ENCODE measurements at regions not wholly inside any gene's neighbourhood (a gene's known extent, or its start where the extent isn't known, plus 50 kb on each side); places are given as distances from the start of the nearest gene placed in this dataset.
A peak's percentile ranks its signal among the peaks of the same experiment; 100 is the strongest.

GRCh38 chr5:81839034-81839433, 88.1 kb upstream of the SSBP2 start:
- H3K27me3 ChIP-seq, result no peaks in the 10 kb centered on the region
- no peaks in the 10 kb centered on the region for H3K36me3 ChIP-seq
- no peaks in the 10 kb centered on the region for H3K4me1 ChIP-seq (ENCODE audit: insufficient read depth)
- WGBS, 3 donors, result 68 to 79% (median 78%) methylated on average over 3 of the region's 3 CpGs
- DNase-seq, result no peak
- no peak for TF ChIP-seq EP300 (IDR thresholded peaks at IDR 0.05)
- no peak for TF ChIP-seq POLR2A (IDR thresholded peaks at IDR 0.05)
- TF ChIP-seq CTCF (IDR thresholded peaks at IDR 0.05), result no peak
- H3K9me3 ChIP-seq, result no peaks in the 10 kb centered on the region
- no peak overlapping the region for H3K27ac ChIP-seq
- H3K4me3 ChIP-seq, result no peak overlapping the region
- intact Hi-C loops (cut with DNase I), result no loop called here

GRCh38 chr5:81838307-81838906, 87.5 kb upstream of the SSBP2 start:
- intact Hi-C loops (cut with DNase I), result no loop called here
- no peak for DNase-seq
- no peaks in the 10 kb centered on the region for H3K9me3 ChIP-seq
- no peaks in the 10 kb centered on the region for H3K4me1 ChIP-seq (ENCODE audit: insufficient read depth)
- H3K36me3 ChIP-seq, result no peaks in the 10 kb centered on the region
- no peak overlapping the region for H3K4me3 ChIP-seq
- 53 to 59% (median 54%) methylated on average over 2 of the region's 2 CpGs for WGBS, 3 donors
- H3K27me3 ChIP-seq, result no peaks in the 10 kb centered on the region
- no peak for TF ChIP-seq POLR2A (IDR thresholded peaks at IDR 0.05)
- peak in 1 of 3 donors; percentile 15 for TF ChIP-seq CTCF (IDR thresholded peaks at IDR 0.05)
- no peak for TF ChIP-seq EP300 (IDR thresholded peaks at IDR 0.05)
- H3K27ac ChIP-seq, result no peak overlapping the region

GRCh38 chr5:81837667-81838306, 86.9 kb upstream of the SSBP2 start:
- no peaks in the 10 kb centered on the region for H3K9me3 ChIP-seq
- intact Hi-C loops (cut with DNase I), result no loop called here
- TF ChIP-seq CTCF (IDR thresholded peaks at IDR 0.05) (no peak), POLR2A (IDR thresholded peaks at IDR 0.05) (no peak), EP300 (IDR thresholded peaks at IDR 0.05) (no peak)
- no peaks in the 10 kb centered on the region for H3K27me3 ChIP-seq
- H3K27ac ChIP-seq, result no peak overlapping the region
- no peak for DNase-seq
- no peak overlapping the region for H3K4me3 ChIP-seq
- H3K36me3 ChIP-seq, result no peaks in the 10 kb centered on the region
- WGBS, 3 donors, result 91 to 96% (median 92%) methylated on average over 4 of the region's 4 CpGs
- H3K4me1 ChIP-seq (ENCODE audit: insufficient read depth), result no peaks in the 10 kb centered on the region

GRCh38 chr5:81835814-81836367, 85.0 kb upstream of the SSBP2 start:
- WGBS, 3 donors, result 71 to 84% (median 82%) methylated on average over 4 of the region's 4 CpGs
- no peak for DNase-seq
- H3K27ac ChIP-seq, result no peak overlapping the region
- no peak overlapping the region for H3K4me3 ChIP-seq
- H3K4me1 ChIP-seq (ENCODE audit: insufficient read depth), result no peaks in the 10 kb centered on the region
- intact Hi-C loops (cut with DNase I), result no loop called here
- no peaks in the 10 kb centered on the region for H3K27me3 ChIP-seq
- no peaks in the 10 kb centered on the region for H3K9me3 ChIP-seq
- H3K36me3 ChIP-seq, result no peaks in the 10 kb centered on the region
- TF ChIP-seq EP300 (IDR thresholded peaks at IDR 0.05), result no peak
- no peak for TF ChIP-seq POLR2A (IDR thresholded peaks at IDR 0.05)
- TF ChIP-seq CTCF (IDR thresholded peaks at IDR 0.05), result no peak
